T-helper 22 cell (primary cell): ENCODE measurements at regions not wholly inside any gene's neighbourhood (a gene's known extent, or its start where the extent isn't known, plus 50 kb on each side); places are given as distances from the start of the nearest gene placed in this dataset.
"Not testable (repeated sequence)": the region's sequence is repeated elsewhere in the genome, so short reads cannot be mapped to it uniquely, and the experiment has no call there.

ENCODE experiments used
- DNase-seq: peaks from one replicate; pipeline ENCODE4 v3.0.0-alpha.2; 2020; ENCODE audit warnings: low read depth

DNA sequence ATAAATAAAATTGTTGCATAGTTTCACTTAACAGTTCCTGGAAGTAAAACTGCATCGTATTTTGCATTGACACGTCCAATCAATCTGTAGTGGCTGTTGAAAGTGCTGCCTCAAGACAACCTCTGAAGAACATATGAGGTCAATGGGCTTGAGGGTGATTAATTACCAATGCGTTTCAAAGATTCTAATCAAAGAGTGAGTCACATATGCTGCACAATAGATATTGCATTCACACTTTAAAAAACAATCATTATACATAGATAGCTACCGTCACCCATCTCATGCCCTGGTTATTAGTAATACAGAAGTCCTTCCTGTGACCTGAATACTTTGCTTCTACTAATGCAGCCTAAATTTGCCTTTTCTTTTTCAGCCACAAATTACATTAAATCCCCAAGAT, 743.3 kb upstream of the SLIT2 start:
- DNase-seq: no peak

- DNase-seq: no peak
Observed at GRCh38 chr4:19497705-19498104, 754.0 kb upstream of the SLIT2 start.

GRCh38 chr4:19496756-19497155, 754.9 kb upstream of the SLIT2 start:
- no peak for DNase-seq

GRCh38 chr4:19494961-19495360, 756.7 kb upstream of the SLIT2 start:
- DNase-seq: no peak

DNA sequence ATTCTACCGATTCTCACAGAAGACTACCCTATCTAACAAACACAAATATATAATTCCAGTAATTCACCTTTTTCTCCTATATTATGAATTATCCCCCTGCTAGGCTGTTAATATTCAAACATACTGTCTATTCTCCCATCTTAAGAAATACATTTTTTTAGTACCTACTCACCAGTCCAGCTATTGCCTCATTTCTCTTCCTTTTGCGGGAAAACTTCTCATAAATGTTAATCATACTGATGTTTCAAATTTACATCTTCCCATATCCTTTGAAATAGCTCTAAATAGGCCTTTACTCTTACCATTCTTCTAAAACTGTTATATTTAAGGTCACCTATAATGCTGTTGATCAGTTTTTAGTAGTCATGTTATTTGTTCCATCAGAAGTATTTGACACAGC, 759.1 kb upstream of the SLIT2 start:
- no peak for DNase-seq

- DNase-seq: no peak
Observed at GRCh38 chr4:19486400-19486799, 765.3 kb upstream of the SLIT2 start.

DNA sequence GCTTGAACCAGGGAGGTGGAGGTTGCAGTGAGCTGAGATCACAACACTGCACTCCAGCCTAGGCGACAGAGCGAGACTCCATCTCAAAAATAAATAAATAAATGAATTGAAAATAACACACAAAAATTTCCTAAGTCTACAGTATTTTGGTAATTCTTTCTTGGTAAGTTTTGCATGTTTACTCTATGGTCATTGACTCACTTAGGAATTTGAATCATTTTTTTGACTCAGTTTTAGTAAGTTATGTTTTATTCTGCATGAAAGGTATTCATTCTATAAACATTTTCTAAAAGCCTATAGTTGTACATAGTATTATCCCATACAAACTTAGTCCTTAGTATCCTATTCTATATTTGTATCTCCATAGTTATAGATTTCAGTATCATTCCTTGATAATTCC, 772.9 kb upstream of the SLIT2 start:
- no peak for DNase-seq

- no peak for DNase-seq
Observed at GRCh38 chr4:19473569-19473968, 778.1 kb upstream of the SLIT2 start.

DNA sequence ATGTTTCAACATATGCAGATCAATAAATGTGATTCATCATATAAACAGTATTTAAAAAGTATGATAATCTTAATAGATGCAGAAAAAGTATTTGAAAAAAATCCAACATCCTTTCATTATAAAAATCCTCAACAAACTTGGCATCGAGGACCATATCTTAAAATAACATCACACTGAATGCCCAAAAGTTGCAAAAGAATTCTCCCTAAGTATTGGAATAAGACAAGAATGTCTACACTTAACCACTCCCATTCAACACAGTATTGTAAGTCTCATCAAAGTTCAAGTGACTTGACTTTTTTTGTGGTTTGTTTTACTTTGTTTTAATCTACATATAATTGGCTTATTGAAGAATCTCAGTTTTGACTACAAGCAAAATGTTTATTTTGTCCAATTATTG, 779.0 kb upstream of the SLIT2 start:
- no peak for DNase-seq

DNA sequence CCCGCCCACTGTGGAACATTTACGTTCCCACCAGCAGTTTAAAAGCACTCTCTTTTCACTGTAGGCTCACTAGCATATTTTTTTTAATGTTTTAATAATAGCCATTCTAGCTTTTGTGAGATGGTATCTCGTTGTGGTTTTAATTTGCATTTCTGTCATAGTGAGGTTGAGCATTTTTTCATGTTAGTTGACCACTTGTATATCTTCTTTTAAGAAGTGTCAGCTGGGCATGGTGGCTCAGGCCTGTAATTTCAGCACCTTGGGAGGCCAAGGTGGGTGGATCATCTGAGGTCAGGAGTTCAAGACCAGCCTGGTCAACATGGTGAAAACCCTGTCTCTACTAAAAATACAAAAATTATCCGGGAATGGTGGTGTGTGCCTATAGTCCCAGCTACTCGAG, 781.7 kb upstream of the SLIT2 start:
- not testable (repeated sequence) for DNase-seq

GRCh38 chr4:19462117-19462516, 789.6 kb upstream of the SLIT2 start:
- no peak for DNase-seq

DNA sequence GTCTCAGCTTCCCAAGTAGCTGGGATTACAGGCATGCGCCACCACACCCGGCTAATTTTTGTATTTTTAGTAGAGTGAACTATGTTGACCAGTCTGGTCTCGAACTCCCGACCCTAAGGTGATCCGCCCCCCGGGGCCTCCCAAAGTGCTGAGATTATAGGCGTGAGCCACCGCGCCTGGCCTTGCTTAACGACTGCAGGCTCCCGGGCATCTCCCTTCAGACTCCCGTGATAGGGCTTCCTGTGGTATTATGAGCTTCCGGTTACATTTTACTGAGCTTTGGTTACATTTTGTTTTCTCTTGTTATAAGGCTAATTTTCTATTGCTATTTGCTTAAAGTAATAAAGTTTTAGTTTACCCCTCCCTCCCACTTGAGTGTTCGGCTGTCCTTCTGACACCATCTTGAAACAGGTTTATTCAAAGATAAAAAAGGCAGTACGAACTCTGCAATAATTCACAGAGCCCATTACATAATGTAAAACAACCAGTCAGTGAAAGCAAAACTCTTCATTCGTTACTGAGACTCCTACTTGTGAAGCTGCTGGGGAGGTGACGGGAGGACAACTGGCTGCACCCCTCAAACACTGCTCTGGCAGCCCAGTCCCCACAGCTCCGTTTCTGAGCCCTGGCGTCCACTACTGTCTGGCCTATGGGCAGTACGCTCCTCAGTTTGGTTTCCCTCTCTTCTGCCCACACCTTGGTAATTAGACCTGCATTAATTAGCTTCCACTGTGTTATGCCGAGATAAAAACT, 795.7 kb upstream of the SLIT2 start:
- no peak for DNase-seq

DNA sequence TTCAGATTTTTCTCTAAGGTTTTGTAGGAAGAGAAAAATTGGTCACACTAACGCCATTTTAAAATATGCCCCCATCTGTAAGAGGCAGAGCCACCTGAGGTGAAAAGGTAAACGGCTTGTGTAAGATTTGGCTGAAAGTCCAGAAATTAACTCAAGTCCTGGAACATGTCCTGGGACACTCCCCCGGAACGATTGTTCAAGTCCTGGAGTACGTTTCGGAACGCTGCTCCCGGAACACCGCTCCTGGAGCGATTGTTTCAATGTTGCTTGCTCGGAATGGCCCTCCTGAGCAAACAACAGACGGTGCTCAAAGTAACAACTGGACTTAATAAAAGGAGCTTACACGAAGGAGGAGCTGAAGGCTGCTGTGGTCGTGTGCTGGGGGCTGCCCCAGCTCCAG, 796.5 kb upstream of the SLIT2 start:
- DNase-seq: no peak

DNA sequence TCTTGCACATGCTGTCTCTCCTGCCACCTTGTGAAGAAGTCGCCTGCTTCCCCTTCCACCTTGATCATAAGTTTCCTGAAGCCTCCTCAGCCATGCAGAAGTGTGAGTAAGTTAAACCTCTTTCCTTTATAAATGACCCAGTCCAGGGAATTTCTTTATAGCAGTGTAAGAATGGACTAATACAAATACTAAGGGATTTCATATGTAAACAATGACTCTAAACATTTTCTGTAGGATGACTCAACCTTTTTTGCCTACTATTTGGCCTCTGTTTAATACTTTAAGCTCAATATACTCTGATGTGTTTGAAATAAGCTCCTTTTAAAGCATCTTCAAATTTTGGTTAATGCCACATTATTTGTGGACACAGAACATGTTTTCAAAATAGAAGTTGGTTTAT, 813.5 kb upstream of the SLIT2 start:
- DNase-seq: no peak

DNA sequence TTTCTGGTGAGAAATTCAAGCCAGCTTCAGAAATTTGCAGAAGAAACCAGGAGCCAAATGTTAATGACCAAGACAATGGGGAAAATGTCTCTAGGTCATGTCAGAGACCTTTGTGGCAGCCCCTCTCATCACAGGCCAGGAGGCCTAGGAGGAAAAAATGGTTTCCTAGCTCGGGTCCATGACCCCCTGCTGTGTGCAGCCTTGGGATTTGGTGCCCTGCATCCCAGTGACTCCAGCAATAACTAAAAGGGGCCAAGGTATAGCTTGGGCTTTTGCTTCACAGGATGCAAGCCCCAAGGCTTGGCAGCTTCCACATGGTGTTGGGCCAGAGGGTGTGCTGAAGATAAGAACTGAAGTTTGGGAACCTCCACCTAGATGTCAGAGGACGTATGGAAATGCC, 814.7 kb upstream of the SLIT2 start:
- DNase-seq: no peak

DNA sequence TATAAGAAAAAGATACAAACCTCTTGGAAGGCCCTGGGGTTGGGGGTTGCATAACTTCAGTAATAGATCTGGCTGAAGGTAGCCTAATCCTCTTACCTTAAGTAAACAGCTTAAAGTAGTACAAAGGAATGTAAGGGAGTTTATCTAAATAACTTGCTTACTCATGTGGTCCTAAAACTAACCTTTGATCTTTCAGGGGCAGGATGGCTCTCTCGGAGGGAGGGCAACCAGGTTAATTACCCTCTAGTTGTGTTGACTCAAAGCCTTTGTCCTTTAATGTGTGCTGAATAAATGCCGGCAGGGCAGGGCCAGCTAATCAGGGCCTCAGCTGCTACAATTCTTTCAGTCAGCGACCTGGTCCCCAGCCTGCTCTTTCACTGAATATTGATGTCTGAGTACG, 822.0 kb upstream of the SLIT2 start:
- DNase-seq: no peak

DNA sequence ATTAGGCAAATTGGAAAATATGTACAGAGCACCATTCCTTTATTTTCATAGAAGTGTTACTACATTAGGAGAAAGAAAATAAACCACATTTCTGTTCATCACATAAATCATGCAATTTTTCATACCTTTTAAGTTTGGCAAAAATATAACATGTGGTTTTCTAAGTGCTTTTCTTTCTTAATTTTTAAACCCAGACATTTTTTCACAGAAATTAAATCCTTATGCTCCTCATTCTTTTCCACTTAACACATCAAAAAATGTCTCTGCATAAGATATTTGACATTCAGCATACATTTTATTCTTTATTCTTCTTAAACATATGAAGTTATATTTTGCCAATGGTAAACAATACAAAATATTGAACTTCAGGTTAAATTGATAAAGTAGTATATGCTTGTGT, 826.6 kb upstream of the SLIT2 start:
- DNase-seq: no peak

DNA sequence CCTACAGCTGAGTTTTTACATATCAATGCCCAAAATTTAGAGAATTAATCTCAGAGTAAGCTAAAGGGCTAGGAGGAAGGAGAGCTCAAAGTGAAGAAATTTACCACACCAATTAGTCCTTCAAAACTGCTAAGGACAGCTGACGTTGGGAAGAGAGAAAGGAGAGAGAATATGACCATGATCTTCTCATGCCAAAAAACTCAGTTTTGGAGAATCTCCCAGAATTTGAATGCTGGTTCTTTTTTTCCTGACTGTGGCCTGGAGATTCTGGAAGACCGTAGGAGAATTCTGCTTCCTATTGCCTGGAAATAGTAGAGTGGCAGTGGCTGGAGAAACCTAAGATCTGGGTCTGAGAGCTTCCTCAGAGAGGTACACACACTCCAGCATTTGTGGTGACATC, 834.4 kb upstream of the SLIT2 start:
- DNase-seq: no peak

DNA sequence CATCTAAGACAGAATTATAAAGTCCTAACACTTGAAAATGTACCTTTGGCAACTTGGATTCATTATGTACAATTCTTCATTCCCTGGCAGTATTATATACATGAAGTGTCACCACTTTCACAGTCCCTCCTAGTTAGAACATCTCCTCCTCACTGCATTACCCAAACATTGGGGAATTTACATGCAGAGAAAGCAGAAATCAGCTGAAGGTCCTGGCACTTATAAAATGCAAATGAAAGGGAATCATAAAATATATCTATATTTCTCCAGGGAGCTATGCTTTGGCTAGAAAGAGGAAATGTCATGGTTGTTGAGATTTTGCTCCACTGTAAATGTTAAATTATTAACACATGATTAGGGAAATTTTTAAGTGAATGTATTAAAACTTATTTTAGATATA, 835.6 kb upstream of the SLIT2 start:
- no peak for DNase-seq

DNA sequence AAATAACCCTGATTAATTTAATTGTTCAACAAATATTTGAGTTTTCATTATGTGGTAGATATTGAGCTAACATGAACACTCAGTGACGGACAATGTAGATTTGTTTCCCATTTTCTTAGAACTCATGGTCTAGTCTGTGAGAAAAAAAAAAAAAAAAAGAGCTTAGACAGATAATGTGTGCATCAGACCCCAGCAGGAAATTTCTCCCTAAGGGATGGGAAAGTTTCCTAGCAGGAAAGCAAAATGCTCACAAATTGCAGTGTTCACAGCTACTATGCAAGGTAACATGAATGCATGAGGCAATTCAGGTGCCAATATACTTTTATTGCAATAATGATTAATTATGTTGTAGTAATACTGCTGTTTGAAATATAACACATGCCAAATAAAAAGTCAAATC, 843.2 kb upstream of the SLIT2 start:
- DNase-seq: no peak

DNA sequence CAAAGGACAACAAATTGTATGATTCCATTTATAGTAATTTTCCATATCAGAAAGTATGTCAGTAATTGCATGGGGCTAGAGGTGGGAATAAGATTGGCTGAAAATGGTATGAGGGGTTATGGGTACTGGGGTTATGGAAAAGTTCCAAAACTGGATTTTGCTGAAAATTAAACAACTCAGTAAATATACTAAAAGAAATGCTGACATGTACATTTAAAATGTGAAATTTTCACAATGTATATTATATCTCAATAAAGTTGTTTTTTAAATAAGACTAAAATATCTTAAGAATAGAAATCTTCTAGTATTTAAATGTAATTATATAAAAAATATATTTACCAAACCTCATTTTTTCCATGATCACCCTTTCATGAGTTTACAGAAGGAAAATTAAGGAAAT, 844.9 kb upstream of the SLIT2 start:
- no peak for DNase-seq

DNA sequence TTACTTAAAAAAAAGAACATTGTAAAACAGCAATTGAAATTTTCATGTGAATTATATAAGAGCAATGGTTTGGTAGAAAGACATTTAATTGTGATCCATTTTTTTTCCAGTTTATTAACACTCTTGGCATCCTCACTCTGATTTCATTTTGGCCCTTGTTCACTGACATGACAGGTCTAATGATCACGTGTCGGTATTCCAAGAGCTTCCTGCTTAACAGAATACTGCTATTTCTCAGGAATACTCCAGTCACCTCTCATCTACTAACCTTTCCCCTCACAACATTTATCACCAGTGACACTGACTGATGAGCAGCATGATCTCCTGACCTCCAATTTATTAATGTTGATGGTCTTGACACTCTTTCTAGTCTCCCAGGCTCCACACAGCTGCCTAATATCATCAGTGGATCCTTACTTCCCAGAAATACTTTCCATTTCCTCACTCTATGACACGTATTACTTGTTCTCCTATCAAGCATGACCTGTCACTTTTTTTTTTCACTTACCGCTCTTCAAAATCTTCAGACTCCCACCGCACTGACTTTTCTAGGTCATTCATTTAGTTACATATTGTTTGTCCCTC, 847.8 kb upstream of the SLIT2 start:
- no peak for DNase-seq

- DNase-seq: no peak
Observed at GRCh38 chr4:19402581-19403065, 849.1 kb upstream of the SLIT2 start.
